ENCODE measurements at regions not wholly inside any gene's neighbourhood (a gene's known extent, or its start where the extent isn't known, plus 50 kb on each side); places are given as distances from the start of the nearest gene placed in this dataset.

- no peak for DNase-seq (ENCODE audit: low spot score)
- in situ Hi-C loops (cut with MboI; ENCODE audit: low sequenced_read_pairs, unreplicated experiment), result no loop called here
- no peak for TF ChIP-seq CTCF (IDR thresholded peaks at IDR 0.05; ENCODE audit: borderline replicate concordance, control extremely low read depth, extremely low read depth, insufficient read depth, missing control alignments)
Measured at GRCh38 chr12:67764946-67765619, 116.5 kb downstream of the DYRK2 start.

- TF ChIP-seq CTCF (IDR thresholded peaks at IDR 0.05; ENCODE audit: borderline replicate concordance, control extremely low read depth, extremely low read depth, insufficient read depth, missing control alignments), result no peak
- in situ Hi-C loops (cut with MboI; ENCODE audit: low sequenced_read_pairs, unreplicated experiment), result no loop called here
- DNase-seq (ENCODE audit: low spot score), result no peak
Measured at GRCh38 chr12:67765776-67766766, 117.5 kb downstream of the DYRK2 start.

GRCh38 chr12:67772267-67773169 is 124.0 kb downstream of the DYRK2 start:
- TF ChIP-seq CTCF (IDR thresholded peaks at IDR 0.05; ENCODE audit: borderline replicate concordance, control extremely low read depth, extremely low read depth, insufficient read depth, missing control alignments), result no peak
- no peak for DNase-seq (ENCODE audit: low spot score)
- in situ Hi-C loops (cut with MboI; ENCODE audit: low sequenced_read_pairs, unreplicated experiment), result no loop called here

- in situ Hi-C loops (cut with MboI; ENCODE audit: low sequenced_read_pairs, unreplicated experiment), result no loop called here
- no peak for TF ChIP-seq CTCF (IDR thresholded peaks at IDR 0.05; ENCODE audit: borderline replicate concordance, control extremely low read depth, extremely low read depth, insufficient read depth, missing control alignments)
- DNase-seq (ENCODE audit: low spot score), result no peak
Measured at GRCh38 chr12:67773896-67774295, 125.4 kb downstream of the DYRK2 start.

- no peak for DNase-seq (ENCODE audit: low spot score)
- no peak for TF ChIP-seq CTCF (IDR thresholded peaks at IDR 0.05; ENCODE audit: borderline replicate concordance, control extremely low read depth, extremely low read depth, insufficient read depth, missing control alignments)
- in situ Hi-C loops (cut with MboI; ENCODE audit: low sequenced_read_pairs, unreplicated experiment), result no loop called here
Measured at GRCh38 chr12:67774983-67775587, 126.5 kb downstream of the DYRK2 start.

Measured in GM13976 (cell line).